Posterior cingulate gyrus (tissue), 11 donors: ENCODE measurements at regions not wholly inside any gene's neighbourhood (a gene's known extent, or its start where the extent isn't known, plus 50 kb on each side); places are given as distances from the start of the nearest gene placed in this dataset.

Experiments
- DNase-seq, 10 donors: peaks; one replicate each; pipeline versions ENCODE4 v3.0.0 to v3.0.0-alpha.2; 2020 to 2021; ENCODE audit warnings: mixed read lengths in 3 of 10
- intact Hi-C: fragments of 100-400 bp; cut with DNase I; formaldehyde crosslinking; loops from one replicate; pipeline ENCODE4 v1.15.1; 2023

DNA sequence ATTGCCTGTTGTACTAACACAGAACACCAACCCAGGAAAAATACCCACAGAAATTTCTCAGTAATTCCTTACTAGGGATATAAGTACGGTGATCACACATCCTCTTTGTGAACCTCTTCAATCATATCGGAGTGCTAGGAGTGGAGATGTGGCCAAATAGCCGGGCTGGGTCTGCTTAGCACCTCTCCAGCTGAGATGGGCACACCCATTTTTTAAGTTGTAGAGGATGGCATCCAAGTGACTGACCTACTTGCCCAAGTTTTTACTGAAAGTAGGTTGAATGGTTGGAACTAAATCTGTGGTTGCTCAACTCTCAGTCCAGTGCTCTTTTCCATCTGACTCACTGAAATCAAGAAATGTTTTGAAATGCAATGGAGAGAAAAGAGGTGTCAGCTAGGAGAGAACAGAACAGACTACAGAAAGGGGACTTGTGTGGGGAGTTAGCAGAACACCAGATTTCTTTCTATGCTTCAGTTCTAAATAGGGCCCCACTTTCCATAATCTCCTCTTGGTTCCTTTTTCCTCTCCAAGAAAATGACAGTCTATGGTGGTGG, 68.7 kb upstream of the FSHR start:
- no peak for DNase-seq
- intact Hi-C loops, result no loop called here

- intact Hi-C loops, result no loop called here
- DNase-seq, result no peak
These were observed 65.4 kb upstream of the FSHR start for GRCh38 chr2:49219741-49220140.

DNA sequence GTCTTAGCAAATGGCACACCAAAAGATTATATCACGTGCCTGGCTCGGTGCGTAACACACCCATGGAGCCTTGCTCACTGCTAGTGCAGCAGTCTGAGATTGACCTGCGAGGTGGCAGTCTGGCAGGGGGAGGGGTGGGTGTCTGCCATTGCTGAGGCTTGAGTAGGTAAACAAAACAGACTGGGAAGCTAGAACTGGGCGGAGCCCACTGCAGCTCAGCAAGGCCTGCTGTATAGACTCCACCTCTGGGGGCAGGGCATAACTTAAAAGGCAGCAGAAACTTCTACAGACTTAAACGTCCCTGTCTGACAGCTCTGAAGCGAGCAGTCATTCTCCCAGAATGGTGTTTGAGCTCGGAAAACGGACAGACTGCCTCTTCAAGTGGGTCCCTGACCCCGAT, 55.9 kb upstream of the FSHR start:
- DNase-seq, result peak in 1 of 10 donors; percentile 29
- intact Hi-C loops, result no loop called here

GRCh38 chr2:49207204-49207603, 52.9 kb upstream of the FSHR start:
- no peak for DNase-seq
- intact Hi-C loops, result no loop called here
